H1 (cell line): ENCODE measurements at regions not wholly inside any gene's neighbourhood (a gene's known extent, or its start where the extent isn't known, plus 50 kb on each side); places are given as distances from the start of the nearest gene placed in this dataset.

Experiments
- CTCF ChIA-PET: fragments of 300-600 bp; sonication (Branson Sonifier 250); formaldehyde crosslinking; loops from one replicate; lab custom pipeline; 2021; ENCODE audit not compliant: partially characterized antibody; lab: Charles Lee
- POLR2A ChIA-PET: fragments of 300-600 bp; sonication (Branson Sonifier 250); formaldehyde crosslinking; loops from one replicate; lab custom pipeline; 2021; ENCODE audit warnings: inconsistent platforms; ENCODE audit not compliant: partially characterized antibody; lab: Charles Lee
- DNase-seq, 2 experiments: peaks; one replicate each; pipeline versions ENCODE4 v3.0.0 to v3.0.0-alpha.2; 2010 to 2022; ENCODE audit warnings: low spot score in 2 of 2, low read depth in 1 of 2, mixed read lengths in 1 of 2
- FAIRE-seq: peaks from 2 replicates; lab custom pipeline; 2011; peaks lifted over from hg19 to GRCh38; lab: Jason Lieb, UNC
- H2AFZ ChIP-seq: 2 replicates; pipeline ENCODE4 v1.8.1; 2012; ENCODE audit warnings: low read length, inconsistent platforms
- H2AK5ac ChIP-seq: 2 replicates; pipeline ENCODE4 v1.6.1; 2013; ENCODE audit warnings: low read depth, low read length
- H2BK120ac ChIP-seq: replicated peaks from 2 replicates; pipeline ENCODE3; 2013; ENCODE audit warnings: low read depth, low read length, inconsistent platforms
- H2BK12ac ChIP-seq: 2 replicates; pipeline ENCODE4 v1.6.1; 2013; ENCODE audit warnings: low read depth, low read length
- H2BK15ac ChIP-seq: 2 replicates; pipeline ENCODE4 v1.6.1; 2013; ENCODE audit warnings: low read length
- H2BK20ac ChIP-seq: 2 replicates; pipeline ENCODE4 v1.6.1; 2013; ENCODE audit warnings: low read length
- H2BK5ac ChIP-seq: 2 replicates; pipeline ENCODE4 v1.6.1; 2013; ENCODE audit warnings: low read depth, low read length
- H3K14ac ChIP-seq: 2 replicates; pipeline ENCODE4 v1.6.1; 2013; ENCODE audit warnings: inconsistent platforms; ENCODE audit not compliant: insufficient read length
- H3K18ac ChIP-seq: 2 replicates; pipeline ENCODE4 v1.6.1; 2013; ENCODE audit warnings: low read length; ENCODE audit errors: extremely low read depth
- H3K23ac ChIP-seq: 2 replicates; pipeline ENCODE4 v1.6.1; 2013; ENCODE audit warnings: inconsistent platforms; ENCODE audit not compliant: insufficient read length
- H3K23me2 ChIP-seq: 2 replicates; pipeline ENCODE4 v1.6.1; 2013; ENCODE audit warnings: low read depth, low read length
- H3K27ac ChIP-seq: 2 replicates; pipeline ENCODE4 v1.6.1; 2011; ENCODE audit warnings: low read depth, low read length, inconsistent platforms
- H3K27me3 ChIP-seq, 4 experiments: replicated peaks in 1 of 4; 1 replicate in 1 of 4; 2 replicates in 3 of 4; pipeline versions ENCODE4 v1.6.1 to v1.8.1; 2011 to 2013; ENCODE audit warnings: low read length in 3 of 4, mild to moderate bottlenecking in 3 of 4, inconsistent platforms in 2 of 4, mixed read lengths in 2 of 4, moderate library complexity in 1 of 4; ENCODE audit not compliant: control insufficient read depth in 3 of 4, insufficient read depth in 3 of 4; ENCODE audit errors: extremely low read depth in 1 of 4
- H3K36me3 ChIP-seq, 4 experiments: 2 replicates each; pipeline versions ENCODE4 v1.6.1 to v1.8.1; 2011 to 2013; ENCODE audit warnings: mild to moderate bottlenecking in 4 of 4, low read length in 3 of 4, moderate library complexity in 2 of 4, control low read depth in 1 of 4, inconsistent platforms in 1 of 4; ENCODE audit not compliant: insufficient read depth in 4 of 4, control insufficient read depth in 2 of 4
- H3K4ac ChIP-seq: replicated peaks from 2 replicates; pipeline ENCODE3; 2013; ENCODE audit warnings: low read length, low read depth, mixed read lengths, inconsistent platforms; ENCODE audit not compliant: insufficient read length
- H3K4me1 ChIP-seq, 4 experiments: replicated peaks in 1 of 4; 1 replicate in 1 of 4; 2 replicates in 3 of 4; pipeline versions ENCODE4 v1.6.1 to v1.8.1; 2011 to 2013; ENCODE audit warnings: low read length in 3 of 4, inconsistent platforms in 2 of 4, mixed read lengths in 1 of 4; ENCODE audit not compliant: insufficient read depth in 4 of 4, control insufficient read depth in 3 of 4
- H3K4me2 ChIP-seq, 2 experiments: 2 replicates each; pipeline versions ENCODE4 v1.6.1 to v1.8.1; 2011 to 2013; ENCODE audit warnings: low read depth in 2 of 2, low read length in 2 of 2, control low read depth in 1 of 2, inconsistent platforms in 1 of 2, mild to moderate bottlenecking in 1 of 2; ENCODE audit not compliant: insufficient read depth in 1 of 2
- H3K4me3 ChIP-seq, 4 experiments: fragments of 200-600, 300-600 bp in 1 of 4; sonication (generic), shearing (Covaris generic), sonication (Bioruptor Twin) in 1 of 4; 2 replicates each; pipeline versions ENCODE4 v1.5.1 to v1.8.1; 2011 to 2016; ENCODE audit warnings: low read length in 4 of 4, low read depth in 3 of 4, control low read depth in 2 of 4, inconsistent platforms in 2 of 4, mild to moderate bottlenecking in 2 of 4, mixed read lengths in 1 of 4, moderate library complexity in 1 of 4; ENCODE audit not compliant: insufficient read depth in 2 of 4; ENCODE audit errors: extremely low read depth in 1 of 4
- H3K56ac ChIP-seq: replicated peaks from 2 replicates; pipeline ENCODE3; 2013; ENCODE audit warnings: low read depth, mild to moderate bottlenecking, mixed read lengths, low read length, inconsistent platforms; ENCODE audit not compliant: insufficient read length
- H3K79me1 ChIP-seq: 2 replicates; pipeline ENCODE4 v1.6.1; 2013; ENCODE audit warnings: low read depth, low read length, control low read depth
- H3K79me2 ChIP-seq, 2 experiments: 2 replicates each; pipeline versions ENCODE4 v1.6.1 to v1.8.1; 2012 to 2013; ENCODE audit warnings: low read length in 2 of 2, mild to moderate bottlenecking in 2 of 2, inconsistent platforms in 1 of 2; ENCODE audit not compliant: insufficient read depth in 2 of 2, control insufficient read depth in 1 of 2
- H3K9ac ChIP-seq, 4 experiments: replicated peaks in 1 of 4; 1 replicate in 1 of 4; 2 replicates in 3 of 4; pipeline versions ENCODE4 v1.6.1 to v1.8.1; 2011 to 2013; ENCODE audit warnings: low read depth in 3 of 4, low read length in 3 of 4, control low read depth in 2 of 4, mild to moderate bottlenecking in 2 of 4, moderate library complexity in 2 of 4, inconsistent platforms in 1 of 4; ENCODE audit errors: extremely low read depth in 1 of 4
- H3K9me3 ChIP-seq, 2 experiments: 2 replicates each; pipeline versions ENCODE4 v1.6.1 to v1.8.1; 2012 to 2013; ENCODE audit warnings: mild to moderate bottlenecking in 2 of 2, moderate library complexity in 2 of 2, control low read depth in 1 of 2, inconsistent platforms in 1 of 2, low read depth in 1 of 2, low read length in 1 of 2, mixed read lengths in 1 of 2; ENCODE audit not compliant: insufficient read depth in 2 of 2
- H4K20me1 ChIP-seq, 2 experiments: replicated peaks in 1 of 2; 2 replicates each; pipeline versions ENCODE3 to v1.8.1; 2011 to 2013; ENCODE audit warnings: inconsistent platforms in 2 of 2, low read length in 2 of 2, mild to moderate bottlenecking in 1 of 2; ENCODE audit not compliant: insufficient read depth in 2 of 2, control insufficient read depth in 1 of 2
- H4K5ac ChIP-seq: 2 replicates; pipeline ENCODE4 v1.6.1; 2013; ENCODE audit warnings: low read length, low read depth, mixed read lengths, inconsistent platforms; ENCODE audit not compliant: insufficient read length
- H4K8ac ChIP-seq: 2 replicates; pipeline ENCODE4 v1.8.0; 2013; ENCODE audit warnings: mild to moderate bottlenecking, moderate library complexity, low read length, inconsistent platforms; ENCODE audit not compliant: insufficient read depth; ENCODE audit errors: extremely low read depth
- H4K91ac ChIP-seq: replicated peaks from 2 replicates; pipeline ENCODE3; 2013; ENCODE audit warnings: low read length, mixed read lengths, inconsistent platforms; ENCODE audit not compliant: insufficient read length
- ATF2 ChIP-seq: IDR thresholded peaks from 2 replicates; pipeline ENCODE4 v1.6.1; 2012; ENCODE audit warnings: low read length, inconsistent platforms
- EP300 ChIP-seq, 2 experiments: IDR thresholded peaks; 1 replicate in 1 of 2; 2 replicates in 1 of 2; pipeline ENCODE4 v1.6.1; 2011 to 2012; ENCODE audit warnings: low read depth in 2 of 2, low read length in 2 of 2, mild to moderate bottlenecking in 2 of 2, borderline replicate concordance in 1 of 2, inconsistent platforms in 1 of 2, moderate library complexity in 1 of 2
- HDAC2 ChIP-seq, 2 experiments: fragments of 300-600 bp in 1 of 2; sonication (generic) in 1 of 2; IDR thresholded peaks; 2 replicates each; pipeline ENCODE4 v1.6.1; 2011 to 2012; ENCODE audit warnings: low read depth in 2 of 2, low read length in 2 of 2, mild to moderate bottlenecking in 2 of 2, moderate library complexity in 2 of 2, borderline replicate concordance in 1 of 2, inconsistent platforms in 1 of 2
- RAD21 ChIP-seq, 2 experiments: IDR thresholded peaks in 1 of 2; conservative IDR thresholded peaks in 1 of 2; 2 replicates each; pipeline ENCODE4 v1.6.1; 2011; ENCODE audit warnings: low read depth in 2 of 2, low read length in 2 of 2, improper control_type of control experiment in 1 of 2, inconsistent platforms in 1 of 2, mild to moderate bottlenecking in 1 of 2, moderate library complexity in 1 of 2
- RBBP5 ChIP-seq: IDR thresholded peaks from 2 replicates; pipeline ENCODE4 v1.7.1; 2012; ENCODE audit warnings: low read depth, mild to moderate bottlenecking, inconsistent platforms, low read length, moderate library complexity, borderline replicate concordance
- SP4 ChIP-seq: IDR thresholded peaks from 2 replicates; pipeline ENCODE4 v1.6.1; 2012; ENCODE audit warnings: low read length, inconsistent platforms
- TAF7 ChIP-seq: optimal IDR thresholded peaks from 2 replicates; pipeline ENCODE3; 2011; ENCODE audit warnings: low read depth, mild to moderate bottlenecking, inconsistent platforms, low read length, moderate library complexity, borderline replicate concordance
- TEAD4 ChIP-seq: IDR thresholded peaks from 2 replicates; pipeline ENCODE4 v1.6.1; 2012; ENCODE audit warnings: low read depth, low read length, inconsistent platforms, mixed read lengths
- WGBS, 2 experiments: shearing (Covaris generic) in 1 of 2; methylation state at CpG; one replicate each; pipeline versions ENCODE4 v1.1.6 to v1.1.7; 2013 to 2015; ENCODE audit warnings: low lambda C conversion rate in 2 of 2, mixed read lengths in 2 of 2, inconsistent platforms in 1 of 2, low coverage in 1 of 2, missing lambda C conversion rate in 1 of 2; ENCODE audit not compliant: insufficient replicate concordance in 2 of 2, insufficient coverage in 1 of 2, insufficient read length in 1 of 2; ENCODE audit errors: extremely low coverage in 1 of 2, missing lambda C conversion rate in 1 of 2; 5-methylcytosine and 5-hydroxymethylcytosine counted together

GRCh38 chr2:47239119-47239969 lies 63.0 kb upstream of the CALM2 start:
- H4K5ac ChIP-seq = peak overlapping the region; percentile 41
- H2AK5ac ChIP-seq = no peak overlapping the region
- H3K14ac ChIP-seq = no peak overlapping the region
- H3K4ac ChIP-seq = peak overlapping the region; percentile 2
- ChIA-PET CTCF (interaction anchor here (0.8 to 3.1 kb wide), 6 partner anchors 12 to 117 kb away, joined by 3 to 14 read pairs (median 4); no protein-coding TSS in a partner anchor), POLR2A (interaction anchor here (0.7 to 2.1 kb wide), 7 partner anchors 12 to 67 kb away, joined by 3 to 6 read pairs (median 4); no protein-coding TSS in a partner anchor)
- H3K79me1 ChIP-seq = no peaks in the 10 kb centered on the region
- H3K79me2 ChIP-seq = no peaks in the 10 kb centered on the region
- 40% methylated on average over 8 of the region's 8 CpGs; no CpG with 5 or more reads in 1 of the 2 experiments for WGBS, 2 experiments
- H4K91ac ChIP-seq = peak overlapping the region; percentile 78
- H3K36me3 ChIP-seq = no peaks in the 10 kb centered on the region
- no peaks in the 10 kb centered on the region; a peak in 1 of 7 replicates for H3K27me3 ChIP-seq
- H4K8ac ChIP-seq = peak overlapping the region; percentile 31; the same call in 1 of the 2 replicates
- H2BK12ac ChIP-seq = peak overlapping the region; percentile 45; the same call in 1 of the 2 replicates
- no peak overlapping the region for H3K23ac ChIP-seq
- 0 out of 2 replicates have a peak overlapping the region, but pooled peaks have one; percentile 34 for H2BK20ac ChIP-seq
- H3K9me3 ChIP-seq = no peaks in the 10 kb centered on the region
- no peak overlapping the region for H3K4me3 ChIP-seq
- H3K27ac ChIP-seq = 0 out of 2 replicates have a peak overlapping the region, but pooled peaks have one; percentile 2
- H3K56ac ChIP-seq = no peak overlapping the region
- peak overlapping the region; percentile 63; the same call in 1 of the 2 replicates for H2BK5ac ChIP-seq
- peak overlapping the region; percentile 46 for H2AFZ ChIP-seq
- no peak for DNase-seq
- no peaks in the 10 kb centered on the region for H4K20me1 ChIP-seq
- H3K4me1 ChIP-seq = peaks cover 6 to 24% (median 15%) of the 10 kb centered on the region in 4 experiments
- peak overlapping the region; percentile 49 to 60 for H3K4me2 ChIP-seq
- H3K9ac ChIP-seq = peak overlapping the region in 1 of 4 experiments; percentile 26; a peak in 1 of 7 replicates
- no peaks in the 10 kb centered on the region for H3K23me2 ChIP-seq
- no peak overlapping the region for H2BK15ac ChIP-seq
- H3K18ac ChIP-seq = peak overlapping the region; percentile 71
- no peak for FAIRE-seq
- peak overlapping the region; percentile 81 for H2BK120ac ChIP-seq
- TF ChIP-seq TAF7 (no peak), EP300 (IDR thresholded peaks at IDR 0.05; ENCODE audit: borderline replicate concordance in 1 of 2, low read depth in 2 of 2, low read length in 2 of 2) (no peak), ATF2 (0 out of 2 replicates have a peak, but pooled peaks have one; percentile 26), RBBP5 (0 out of 2 replicates have a peak, but pooled peaks have one; percentile 59), TEAD4 (no peak), RAD21 (IDR thresholded peaks at IDR 0.05 in 1 of 2, conservative IDR thresholded peaks at IDR 0.05 in 1 of 2; ENCODE audit: low read depth in 2 of 2, low read length in 2 of 2) (no peak), HDAC2 (IDR thresholded peaks at IDR 0.05; ENCODE audit: borderline replicate concordance in 1 of 2, low read depth in 2 of 2, low read length in 2 of 2) (no peak), SP4 (no peak)
